ENCODE measurements at regions not wholly inside any gene's neighbourhood (a gene's known extent, or its start where the extent isn't known, plus 50 kb on each side); places are given as distances from the start of the nearest gene placed in this dataset.

- Histone ChIP-seq H3K4me3 (IDR thresholded peaks at IDR 0.05; ENCODE audit: insufficient read depth, low read depth, low read length) (no peak overlapping the region), H3K4me2 (no peak overlapping the region)
Observed at GRCh38 chr5:163357636-163358035, 79.8 kb upstream of the CCNG1 start.

GRCh38 chr5:163360656-163361055 is 76.7 kb upstream of the CCNG1 start:
- H2AFZ ChIP-seq (ENCODE audit: low read depth), result no peak overlapping the region
- no peaks in the 10 kb centered on the region for H3K27me3 ChIP-seq (ENCODE audit: insufficient read depth, low read depth)
- no peak for TF ChIP-seq CTCF (conservative IDR thresholded peaks at IDR 0.05; ENCODE audit: low read depth, low read length)
- no peak overlapping the region for H3K27ac ChIP-seq
- H3K4me2 ChIP-seq, result no peak overlapping the region
- H3K36me3 ChIP-seq (ENCODE audit: insufficient read depth), result no peaks in the 10 kb centered on the region
- H3K4me1 ChIP-seq (ENCODE audit: low read depth, poor library complexity, severe bottlenecking), result no peaks in the 10 kb centered on the region
- no peak overlapping the region for H3K9ac ChIP-seq
- no peak overlapping the region for H3K4me3 ChIP-seq (IDR thresholded peaks at IDR 0.05; ENCODE audit: insufficient read depth, low read depth, low read length)
- H4K20me1 ChIP-seq (ENCODE audit: insufficient read depth), result no peaks in the 10 kb centered on the region
- no peaks in the 10 kb centered on the region for H3K79me2 ChIP-seq (ENCODE audit: insufficient read depth, low read depth)

More at GRCh38 chr5:163357636-163358035, 79.8 kb upstream of the CCNG1 start:
- Histone ChIP-seq H3K36me3 (ENCODE audit: insufficient read depth) (no peaks in the 10 kb centered on the region), H2AFZ (ENCODE audit: low read depth) (no peak overlapping the region), H3K9ac (no peak overlapping the region), H4K20me1 (ENCODE audit: insufficient read depth) (no peaks in the 10 kb centered on the region), H3K79me2 (ENCODE audit: insufficient read depth, low read depth) (no peaks in the 10 kb centered on the region), H3K27ac (no peak overlapping the region), H3K4me1 (ENCODE audit: low read depth, poor library complexity, severe bottlenecking) (no peaks in the 10 kb centered on the region), H3K27me3 (ENCODE audit: insufficient read depth, low read depth) (no peaks in the 10 kb centered on the region)
- TF ChIP-seq CTCF (conservative IDR thresholded peaks at IDR 0.05; ENCODE audit: low read depth, low read length), result no peak

GRCh38 chr5:163361450-163361849 is 75.9 kb upstream of the CCNG1 start:
- H3K27ac ChIP-seq, result no peak overlapping the region
- no peak overlapping the region for H2AFZ ChIP-seq (ENCODE audit: low read depth)
- H3K4me1 ChIP-seq (ENCODE audit: low read depth, poor library complexity, severe bottlenecking), result no peaks in the 10 kb centered on the region
- H3K4me3 ChIP-seq (IDR thresholded peaks at IDR 0.05; ENCODE audit: insufficient read depth, low read depth, low read length), result no peak overlapping the region
- H3K79me2 ChIP-seq (ENCODE audit: insufficient read depth, low read depth), result no peaks in the 10 kb centered on the region
- H3K4me2 ChIP-seq, result no peak overlapping the region
- H3K27me3 ChIP-seq (ENCODE audit: insufficient read depth, low read depth), result no peaks in the 10 kb centered on the region
- no peaks in the 10 kb centered on the region for H3K36me3 ChIP-seq (ENCODE audit: insufficient read depth)
- TF ChIP-seq CTCF (conservative IDR thresholded peaks at IDR 0.05; ENCODE audit: low read depth, low read length), result no peak
- H4K20me1 ChIP-seq (ENCODE audit: insufficient read depth), result no peaks in the 10 kb centered on the region
- no peak overlapping the region for H3K9ac ChIP-seq

GRCh38 chr5:163362840-163363371 is 74.5 kb upstream of the CCNG1 start:
- Histone ChIP-seq H3K27me3 (ENCODE audit: insufficient read depth, low read depth) (no peaks in the 10 kb centered on the region), H4K20me1 (ENCODE audit: insufficient read depth) (no peaks in the 10 kb centered on the region), H3K27ac (no peak overlapping the region), H3K4me3 (IDR thresholded peaks at IDR 0.05; ENCODE audit: insufficient read depth, low read depth, low read length) (no peak overlapping the region), H3K4me2 (no peak overlapping the region), H3K79me2 (ENCODE audit: insufficient read depth, low read depth) (no peaks in the 10 kb centered on the region), H3K4me1 (ENCODE audit: low read depth, poor library complexity, severe bottlenecking) (no peaks in the 10 kb centered on the region), H3K9ac (no peak overlapping the region), H3K36me3 (ENCODE audit: insufficient read depth) (no peaks in the 10 kb centered on the region), H2AFZ (ENCODE audit: low read depth) (no peak overlapping the region)
- TF ChIP-seq CTCF (conservative IDR thresholded peaks at IDR 0.05; ENCODE audit: low read depth, low read length), result no peak
